HG03460 (cell line): ENCODE measurements at regions not wholly inside any gene's neighbourhood (a gene's known extent, or its start where the extent isn't known, plus 50 kb on each side); places are given as distances from the start of the nearest gene placed in this dataset.
"Not testable (repeated sequence)": the region's sequence is repeated elsewhere in the genome, so short reads cannot be mapped to it uniquely, and the experiment has no call there.

Source experiments
- ATAC-seq: cut with Tn5 transposase; IDR thresholded peaks from one replicate; pipeline ENCODE4 v1.9.1; 2021; ENCODE audit not compliant: unreplicated experiment

DNA sequence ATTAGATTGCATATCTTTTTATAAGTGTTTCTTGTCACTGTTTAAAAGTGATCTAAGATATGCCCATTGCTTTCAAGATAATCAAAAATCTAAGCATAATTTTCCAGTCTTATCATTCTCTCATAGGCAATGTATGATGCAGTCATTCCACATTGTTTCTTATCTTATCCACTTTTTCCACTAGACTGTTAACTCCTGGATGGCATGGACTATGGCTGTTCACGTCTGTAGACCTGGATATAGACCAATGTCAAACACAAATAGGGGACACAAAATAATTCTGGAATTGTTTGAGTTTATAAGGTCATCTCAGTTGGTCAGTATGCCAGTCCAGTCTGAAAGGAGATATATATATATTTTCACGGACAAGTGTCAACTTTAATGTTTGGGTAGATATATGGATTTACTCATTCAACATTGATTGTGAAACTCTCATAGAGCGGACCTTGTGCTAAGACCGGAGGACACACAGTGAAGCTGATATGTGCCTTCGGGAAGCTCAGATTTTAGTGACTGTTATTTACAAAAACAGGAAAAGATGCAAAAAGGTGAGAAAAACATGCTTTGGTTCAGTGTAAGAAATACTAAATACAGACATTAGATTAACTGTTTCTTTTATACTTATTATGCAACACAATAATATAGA lies 689.4 kb upstream of the SLC8A1 start:
- ATAC-seq: no peak

DNA sequence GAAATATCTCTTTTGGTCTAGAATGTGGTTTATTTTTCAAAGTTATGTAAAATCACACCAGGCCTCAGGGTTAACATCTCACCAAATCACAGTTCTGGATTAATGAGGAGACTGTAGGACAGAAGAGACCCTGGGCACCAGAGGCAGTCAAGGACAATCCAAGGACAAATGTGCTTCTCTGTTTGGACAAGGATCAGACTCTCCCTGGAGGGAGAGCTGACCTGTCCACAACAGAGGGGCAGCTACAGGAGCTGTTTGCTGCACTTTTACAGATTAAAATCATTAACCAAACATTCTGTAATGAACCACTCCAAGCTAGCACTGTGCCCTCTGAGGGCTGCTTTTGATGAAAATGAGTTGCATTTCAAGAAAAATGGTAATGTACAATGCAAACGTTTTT lies 690.6 kb upstream of the SLC8A1 start:
- ATAC-seq: no peak

- no peak for ATAC-seq
These were observed 693.2 kb upstream of the SLC8A1 start for GRCh38 chr2:41145066-41145465.

DNA sequence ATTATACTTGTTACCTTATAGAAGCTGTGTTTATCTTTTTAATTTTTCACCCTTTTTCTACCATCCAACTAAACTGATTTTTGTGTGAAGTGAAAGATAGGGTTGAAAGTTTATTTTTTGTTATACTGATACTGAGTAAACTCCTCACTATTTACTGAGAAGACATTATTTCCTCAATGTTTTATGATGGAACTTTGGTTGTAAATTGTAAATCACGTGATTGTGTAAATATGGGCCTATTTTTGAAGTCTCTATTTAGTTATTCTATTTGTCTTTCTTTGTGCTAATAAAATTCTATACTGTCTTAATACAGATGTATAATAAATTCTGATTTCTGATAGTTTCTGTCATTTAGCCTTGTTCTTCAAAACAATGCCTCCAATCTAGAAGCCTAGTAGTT lies 697.2 kb upstream of the SLC8A1 start:
- no peak for ATAC-seq

GRCh38 chr2:41151746-41152145 lies 699.9 kb upstream of the SLC8A1 start:
- ATAC-seq: no peak

GRCh38 chr2:41152318-41152717 lies 700.4 kb upstream of the SLC8A1 start:
- ATAC-seq: no peak

- no peak for ATAC-seq
These were observed 708.5 kb upstream of the SLC8A1 start for GRCh38 chr2:41160439-41160838.

GRCh38 chr2:41167014-41167413 lies 715.1 kb upstream of the SLC8A1 start:
- no peak for ATAC-seq

DNA sequence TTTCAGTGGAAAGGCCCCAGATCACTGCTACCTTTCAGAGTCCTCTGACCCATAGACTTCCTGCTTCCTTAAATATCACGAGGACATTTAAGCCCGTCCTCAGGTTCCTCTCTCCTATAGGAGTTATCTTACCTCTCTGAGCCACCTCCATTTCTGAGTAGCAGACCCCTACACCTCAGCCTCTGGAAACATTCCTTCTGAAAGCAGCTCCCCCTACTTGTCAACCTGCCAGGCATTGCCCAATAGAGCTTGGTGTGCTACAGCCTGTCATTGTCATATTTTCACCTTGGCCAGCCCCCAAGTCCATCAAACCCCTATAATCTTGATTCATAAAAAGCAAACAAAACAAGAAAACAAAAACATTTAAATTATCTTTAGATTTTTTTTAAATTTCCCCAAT lies 717.9 kb upstream of the SLC8A1 start:
- ATAC-seq: no peak

GRCh38 chr2:41170589-41170988 lies 718.7 kb upstream of the SLC8A1 start:
- ATAC-seq: no peak

GRCh38 chr2:41180387-41180786 lies 728.5 kb upstream of the SLC8A1 start:
- no peak for ATAC-seq

DNA sequence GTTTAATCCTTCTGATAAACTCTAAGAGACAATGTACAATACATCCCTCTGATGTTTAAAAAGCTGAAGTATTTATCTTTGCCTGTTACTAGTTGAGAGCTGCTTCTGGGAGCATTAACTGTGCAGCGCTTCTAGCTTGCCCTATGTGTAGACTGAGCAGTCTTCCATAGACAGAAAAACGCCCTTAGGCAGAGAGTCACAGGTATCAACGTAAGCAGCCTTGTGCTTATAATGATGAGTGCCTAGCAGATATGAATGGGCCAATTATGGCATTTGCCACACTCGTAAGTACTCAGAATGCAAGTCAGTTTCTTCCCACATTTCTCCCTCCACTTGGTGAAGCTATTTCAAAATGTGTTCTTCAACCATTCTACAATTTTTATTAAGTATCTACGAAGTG lies 731.1 kb upstream of the SLC8A1 start:
- no peak for ATAC-seq

- no peak for ATAC-seq
These were observed 735.7 kb upstream of the SLC8A1 start for GRCh38 chr2:41187376-41188122.

- ATAC-seq: no peak
These were observed 742.3 kb upstream of the SLC8A1 start for GRCh38 chr2:41194230-41194629.

DNA sequence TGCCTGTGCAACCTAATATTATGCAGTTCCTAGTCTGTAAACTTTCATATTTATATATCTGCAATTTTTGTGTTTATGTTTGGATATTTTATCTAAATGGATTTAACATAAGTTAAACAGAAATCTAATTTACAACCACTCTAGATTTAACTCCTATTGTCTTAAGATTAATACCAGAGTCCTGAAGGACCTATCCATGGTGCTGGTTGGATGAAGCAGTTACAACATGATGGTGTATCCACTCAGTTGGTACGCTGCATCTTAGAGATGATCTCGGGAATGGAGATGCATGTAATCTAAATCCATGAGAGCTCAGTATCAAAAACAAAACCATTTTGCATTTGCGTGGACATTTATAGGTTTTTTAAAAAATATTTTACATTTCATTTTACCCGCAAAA lies 745.9 kb upstream of the SLC8A1 start:
- no peak for ATAC-seq

DNA sequence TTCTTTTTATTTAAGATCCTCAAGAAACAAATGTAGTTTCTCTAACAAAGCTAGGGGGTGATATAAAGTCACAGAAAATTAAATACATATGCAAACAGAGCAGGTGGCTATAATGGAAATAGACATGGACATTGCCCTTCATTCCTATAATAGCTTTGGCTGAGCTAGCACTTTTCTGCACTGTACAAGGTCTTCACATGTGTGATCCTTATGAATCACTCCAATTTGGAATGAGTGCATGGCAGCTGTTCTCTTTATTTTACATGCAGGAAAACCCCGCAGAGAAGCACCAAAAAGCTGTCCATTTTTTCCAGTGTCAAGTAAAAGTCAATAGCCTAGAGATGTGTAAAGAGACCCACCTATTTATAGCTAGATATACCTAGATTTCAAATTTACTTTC lies 747.4 kb upstream of the SLC8A1 start:
- no peak for ATAC-seq

DNA sequence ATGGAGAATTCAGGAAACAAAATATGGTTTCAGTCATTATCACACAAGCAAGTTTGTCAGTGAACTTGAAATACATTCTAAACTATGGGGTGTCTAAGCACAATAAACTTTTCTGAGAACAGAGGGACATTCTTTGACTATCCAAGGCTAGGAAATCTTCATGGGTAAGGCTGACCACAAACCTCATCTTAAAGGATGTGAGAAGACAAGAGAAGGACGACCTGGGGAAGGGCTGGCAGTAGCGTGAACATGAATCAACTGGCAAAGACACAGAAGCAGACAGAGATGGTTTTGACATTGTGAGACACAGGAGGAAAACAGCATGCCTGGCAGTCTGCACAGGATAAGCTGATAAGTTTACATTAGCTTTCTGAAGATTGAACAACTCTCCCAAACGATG lies 752.4 kb upstream of the SLC8A1 start:
- ATAC-seq: no peak

DNA sequence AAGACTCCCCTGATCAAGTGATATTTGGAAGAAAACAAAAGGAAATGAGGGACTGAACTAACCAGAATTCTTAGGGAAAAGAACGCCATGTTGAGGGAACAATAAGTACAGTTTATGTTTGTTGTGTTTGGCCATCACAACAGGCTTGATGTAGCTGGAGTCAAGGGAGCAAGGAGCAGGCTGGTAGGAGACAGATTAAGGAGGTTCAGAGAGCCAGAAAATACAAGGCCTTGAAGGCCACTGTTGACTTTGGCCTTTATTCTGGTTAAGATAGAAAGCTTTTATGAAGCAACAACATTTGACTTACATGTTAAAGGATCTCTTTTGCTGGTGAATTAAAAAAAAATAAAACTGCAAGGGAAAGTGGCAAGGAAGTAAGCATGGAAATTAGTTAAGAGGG lies 754.1 kb upstream of the SLC8A1 start:
- ATAC-seq: no peak

DNA sequence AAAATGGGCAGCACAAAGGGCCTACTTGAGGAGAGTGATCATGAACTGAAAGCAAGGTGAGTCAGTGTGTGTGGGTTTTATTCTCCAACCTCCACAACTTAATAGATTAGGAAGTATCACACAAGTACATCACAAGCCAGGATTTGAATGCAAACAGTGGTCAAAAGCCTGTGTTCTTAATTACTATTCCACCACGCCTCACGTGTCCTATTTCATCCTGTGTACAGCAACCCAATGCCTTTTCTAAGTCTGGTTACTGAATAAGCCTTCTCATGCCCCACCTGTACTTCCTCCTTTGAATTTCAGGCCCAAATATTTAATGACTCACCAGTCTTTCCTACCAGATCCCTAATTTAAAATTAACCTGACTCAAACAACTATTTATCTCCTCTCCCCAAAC lies 755.7 kb upstream of the SLC8A1 start:
- ATAC-seq: no peak

- ATAC-seq: not testable (repeated sequence)
These were observed 758.1 kb upstream of the SLC8A1 start for GRCh38 chr2:41210030-41210429.

DNA sequence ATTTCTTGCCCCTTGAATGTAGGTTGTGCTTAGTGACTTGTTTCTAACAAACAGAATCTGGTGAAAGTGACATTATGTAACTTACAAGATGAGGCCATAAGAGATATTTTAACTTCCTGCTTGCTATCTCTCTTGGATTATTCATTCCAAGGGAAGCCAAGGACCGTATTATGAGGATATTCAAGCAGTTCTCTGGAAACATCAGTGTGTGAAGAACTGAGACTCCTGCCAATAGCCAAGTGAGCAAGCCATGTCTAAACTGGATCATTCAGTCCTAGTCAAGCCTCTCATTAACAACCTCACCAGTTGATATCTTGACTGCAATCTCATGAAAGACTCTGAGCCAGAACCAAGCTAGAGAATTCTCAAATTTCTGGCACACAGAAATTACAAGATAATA lies 765.1 kb upstream of the SLC8A1 start:
- ATAC-seq: no peak

GRCh38 chr2:41222593-41222992 lies 770.7 kb upstream of the SLC8A1 start:
- no peak for ATAC-seq

DNA sequence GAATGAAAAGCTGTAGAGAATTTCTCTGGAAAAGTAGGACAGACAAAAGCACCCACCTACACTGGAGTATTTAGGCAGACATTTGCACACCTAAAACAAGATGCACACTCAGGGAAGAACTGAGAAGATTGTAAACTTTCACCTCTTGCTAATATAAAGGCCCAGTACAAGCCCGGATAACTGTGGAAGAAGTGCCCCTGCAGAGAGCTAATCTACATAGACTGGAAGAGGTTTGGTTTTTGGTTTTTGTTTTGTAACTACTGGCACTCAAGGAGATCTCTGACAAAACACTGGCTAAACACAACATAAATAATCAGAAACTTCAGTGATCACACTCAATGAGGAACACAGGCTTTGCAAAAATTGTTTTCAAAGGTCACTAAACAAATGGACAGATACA lies 782.2 kb upstream of the SLC8A1 start:
- ATAC-seq: no peak
